NCI-H226 (cell line): ENCODE measurements at regions not wholly inside any gene's neighbourhood (a gene's known extent, or its start where the extent isn't known, plus 50 kb on each side); places are given as distances from the start of the nearest gene placed in this dataset.
"Not testable (repeated sequence)": the region's sequence is repeated elsewhere in the genome, so short reads cannot be mapped to it uniquely, and the experiment has no call there.

ENCODE experiments used
- DNase-seq: peaks from one replicate; pipeline ENCODE4 v3.0.0-alpha.2; 2015

- no peak for DNase-seq
These were observed 964.9 kb upstream of the KLHL29 start for GRCh38 chr2:22420076-22420475.

GRCh38 chr2:22442051-22442450 lies 942.9 kb upstream of the KLHL29 start:
- no peak for DNase-seq

- DNase-seq: no peak
These were observed 940.7 kb upstream of the KLHL29 start for GRCh38 chr2:22444281-22444680.

DNA sequence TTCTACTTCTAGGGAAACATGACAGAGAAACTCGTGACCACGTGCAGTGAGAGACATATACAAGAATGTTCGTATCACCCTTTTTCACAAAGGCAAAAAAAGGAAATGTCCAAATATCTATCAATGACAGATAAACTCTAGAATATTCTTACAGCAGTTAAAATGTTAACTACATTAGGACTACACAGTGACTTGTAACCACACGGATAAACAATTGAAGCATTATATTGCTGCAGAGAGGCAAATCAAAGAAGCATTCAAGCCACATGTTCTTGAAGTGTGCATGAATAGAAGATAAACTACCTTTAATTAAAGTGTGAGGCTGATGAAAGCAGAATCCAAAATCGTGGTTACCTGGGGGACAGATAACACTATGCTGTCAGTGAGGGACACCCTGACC lies 935.3 kb upstream of the KLHL29 start:
- no peak for DNase-seq

DNA sequence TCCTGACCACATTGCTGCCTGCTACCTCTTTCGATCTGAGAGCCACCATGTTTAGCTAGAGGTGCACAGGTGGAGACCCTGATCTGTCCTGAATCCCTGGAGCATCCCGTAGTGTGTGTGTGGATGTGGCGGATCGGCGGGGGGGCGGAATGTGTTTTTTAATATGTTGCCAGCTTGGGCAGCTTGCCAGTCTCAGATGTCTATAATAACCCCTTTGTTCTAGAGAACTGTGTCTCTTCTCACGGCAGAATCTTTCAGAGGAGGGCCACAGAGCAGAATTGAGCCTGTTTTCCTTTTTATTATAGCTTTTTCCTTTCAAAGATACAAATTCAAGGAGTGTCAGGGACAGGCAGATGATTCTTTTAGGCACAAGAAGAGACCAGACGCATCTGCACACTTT lies 934.1 kb upstream of the KLHL29 start:
- no peak for DNase-seq

DNA sequence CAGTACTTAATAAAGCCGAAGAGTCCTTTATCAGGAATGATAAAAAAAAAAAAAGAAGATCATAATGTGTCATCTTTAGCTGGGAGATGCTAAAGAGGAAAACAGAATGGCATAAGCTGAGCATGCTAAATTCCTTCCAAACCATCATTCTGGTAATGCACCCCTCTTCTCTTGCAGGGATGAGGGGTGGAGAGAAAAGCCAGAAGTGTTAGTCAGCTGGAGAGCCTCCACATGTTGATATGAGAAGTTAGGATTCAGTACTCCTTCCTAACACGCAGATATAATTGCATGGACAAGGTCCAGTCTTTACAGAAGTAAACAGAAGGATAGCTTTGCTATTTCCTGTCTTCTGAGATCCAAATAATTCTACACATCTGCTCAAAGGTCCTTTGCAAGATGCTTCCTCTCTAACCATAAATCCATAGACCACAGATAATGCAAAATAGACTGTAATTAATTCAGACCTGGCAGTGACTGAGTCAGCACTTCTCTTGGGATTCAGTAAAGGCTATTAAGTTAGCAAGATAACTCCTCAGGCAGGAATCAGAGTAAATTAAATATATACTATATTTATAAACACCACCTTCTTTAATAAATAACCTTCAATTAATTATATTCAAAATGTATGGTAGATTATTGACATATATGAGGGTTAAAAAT lies 930.0 kb upstream of the KLHL29 start:
- no peak for DNase-seq

- no peak for DNase-seq
These were observed 926.5 kb upstream of the KLHL29 start for GRCh38 chr2:22458440-22458839.

DNA sequence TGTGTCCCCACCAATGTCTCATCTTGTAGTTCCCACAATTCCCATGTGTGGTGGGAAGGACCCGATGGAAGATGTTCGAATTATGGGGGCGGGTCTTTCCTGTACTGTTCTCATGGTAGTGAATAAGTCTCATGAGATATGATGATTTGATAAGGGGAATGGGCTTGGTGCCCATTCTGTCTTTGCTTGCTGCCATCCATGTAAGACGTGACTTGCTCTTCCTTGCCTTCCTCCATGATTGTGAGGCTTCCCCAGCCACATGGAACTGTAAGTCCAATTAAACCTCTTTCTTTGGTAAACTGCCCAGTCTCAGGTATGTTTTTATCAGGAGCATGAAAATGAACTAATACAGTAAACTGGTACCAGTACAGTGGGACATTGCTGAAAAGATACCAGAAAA lies 909.9 kb upstream of the KLHL29 start:
- not testable (repeated sequence) for DNase-seq

GRCh38 chr2:22478329-22478728 lies 906.6 kb upstream of the KLHL29 start:
- no peak for DNase-seq

DNA sequence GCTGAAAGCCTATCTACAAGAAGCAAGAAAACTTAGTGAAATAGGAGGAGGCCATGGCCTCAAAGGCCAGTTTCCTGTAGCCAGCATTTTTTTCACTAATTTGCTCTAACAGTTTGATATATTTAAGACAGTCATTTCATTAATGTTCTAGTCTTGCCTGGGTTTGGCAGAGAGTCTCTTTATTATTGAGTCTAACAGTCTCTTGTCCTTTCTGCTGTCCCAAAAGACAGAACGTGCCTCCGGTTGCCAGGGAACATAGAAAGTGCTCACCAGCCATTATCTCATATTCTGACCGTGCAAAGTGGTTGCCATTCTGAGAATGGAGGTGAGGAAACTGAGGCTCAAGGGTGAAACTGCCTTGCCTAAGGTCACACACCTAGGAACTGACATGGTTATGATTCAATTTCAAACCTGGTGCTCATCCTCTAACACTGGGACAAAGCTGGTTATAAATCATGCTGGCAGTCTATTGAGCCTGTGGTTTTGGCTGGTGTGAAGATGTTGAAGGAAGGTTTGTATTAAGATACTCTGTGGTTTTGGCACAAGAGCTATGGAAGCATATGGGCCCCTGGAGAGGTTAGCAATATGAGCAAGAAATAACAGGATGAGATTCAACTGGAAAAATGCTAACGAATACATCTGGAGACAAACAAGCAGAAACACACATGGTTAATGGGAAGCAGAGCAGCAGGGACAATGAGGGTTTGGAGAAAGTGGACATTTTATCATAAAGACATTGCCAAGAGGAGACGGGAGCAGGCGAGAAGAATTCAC lies 903.3 kb upstream of the KLHL29 start:
- DNase-seq: no peak

GRCh38 chr2:22483036-22483435 lies 901.9 kb upstream of the KLHL29 start:
- DNase-seq: no peak

DNA sequence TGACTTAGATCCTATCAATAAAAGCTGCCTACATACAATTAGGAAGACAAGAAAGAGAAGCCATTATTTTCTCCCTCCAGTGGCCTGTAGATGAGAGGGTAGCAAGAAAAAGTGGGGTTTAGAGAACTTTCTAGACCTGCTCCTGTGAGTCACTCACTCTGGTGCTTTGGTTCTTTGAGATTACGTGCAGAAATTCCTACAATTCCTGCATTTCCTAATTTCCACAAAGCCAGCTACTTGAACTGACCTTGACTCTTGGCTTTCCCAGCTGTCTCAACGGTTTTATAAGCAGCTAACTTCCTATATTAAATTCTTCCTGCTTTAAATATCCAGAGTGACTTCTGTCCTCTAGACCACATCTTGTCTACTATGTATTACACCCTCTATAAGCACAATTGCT lies 899.5 kb upstream of the KLHL29 start:
- DNase-seq: no peak

DNA sequence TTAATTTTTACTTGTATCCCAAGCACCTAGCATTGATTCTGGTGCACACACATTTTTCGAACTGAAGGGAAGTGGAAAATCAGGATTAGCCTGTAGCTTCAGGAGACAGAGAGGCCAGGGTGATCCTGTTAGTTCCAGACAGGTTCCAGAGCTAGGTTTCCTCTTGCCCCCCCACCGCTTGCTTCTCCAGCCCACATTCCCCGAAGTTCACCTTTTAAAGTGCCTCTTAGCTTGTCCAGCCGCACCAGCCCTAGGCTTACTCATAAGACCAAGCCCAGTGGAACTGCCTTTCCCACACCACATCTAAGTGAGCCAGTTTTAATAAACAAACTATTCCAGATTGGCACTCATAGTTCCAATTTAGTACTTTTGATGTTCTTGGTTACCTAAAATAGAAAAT lies 898.6 kb upstream of the KLHL29 start:
- DNase-seq: no peak

DNA sequence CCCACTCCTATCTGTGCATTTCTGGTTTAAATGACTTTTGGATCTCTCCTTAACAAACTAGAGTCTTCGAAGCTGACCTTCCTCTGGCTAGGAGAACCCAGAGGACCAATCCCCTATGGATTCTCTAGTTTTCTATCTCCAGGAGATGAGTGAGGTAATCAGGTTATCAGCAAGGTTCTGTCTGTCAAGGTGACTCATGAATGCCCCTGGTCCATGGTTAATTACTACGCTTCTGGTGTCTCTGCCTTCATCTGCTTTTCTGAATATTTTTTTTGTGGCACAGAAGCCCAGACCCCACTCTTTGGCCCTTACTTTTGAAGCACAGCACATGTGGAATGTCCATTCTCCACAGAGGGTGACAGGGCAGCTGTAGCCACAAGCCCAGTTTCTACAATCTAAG lies 897.9 kb upstream of the KLHL29 start:
- DNase-seq: no peak

DNA sequence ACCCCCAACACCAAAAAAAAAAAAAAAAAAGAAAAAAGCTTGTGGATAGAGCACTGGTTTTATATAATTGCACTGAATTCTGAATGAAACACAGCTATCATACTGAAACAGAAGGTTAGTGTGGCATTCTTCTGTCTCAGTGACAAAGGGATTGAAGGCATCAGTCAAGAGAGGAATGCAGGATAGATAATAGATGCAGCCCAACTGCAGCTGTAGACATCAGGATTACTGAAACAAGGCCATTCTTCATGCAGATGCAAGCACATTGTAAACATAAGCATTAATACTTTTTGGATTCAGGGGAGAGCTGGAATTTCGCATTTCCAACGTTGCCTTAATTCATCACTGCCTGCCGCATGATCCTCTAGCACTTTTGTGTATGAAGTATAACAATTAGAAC lies 897.4 kb upstream of the KLHL29 start:
- DNase-seq: no peak

GRCh38 chr2:22491442-22491841 lies 893.5 kb upstream of the KLHL29 start:
- no peak for DNase-seq

DNA sequence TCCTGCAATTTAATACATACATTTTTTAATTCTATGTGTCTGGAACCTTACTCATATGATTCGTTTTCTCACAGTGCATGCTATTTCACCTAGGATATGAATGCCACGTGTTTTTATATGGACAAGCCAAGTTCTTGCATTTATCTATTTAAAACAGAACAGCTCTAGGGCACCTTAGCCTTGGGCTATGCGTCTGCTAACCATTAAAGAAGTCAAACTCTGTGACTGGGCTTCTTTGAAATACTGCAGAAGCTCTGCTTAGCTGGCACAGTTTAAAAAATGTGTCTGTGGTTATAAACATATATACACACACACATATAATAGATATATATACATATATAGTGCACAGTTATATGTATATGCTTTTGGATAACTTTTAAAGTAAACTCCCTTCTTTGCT lies 890.8 kb upstream of the KLHL29 start:
- DNase-seq: no peak

DNA sequence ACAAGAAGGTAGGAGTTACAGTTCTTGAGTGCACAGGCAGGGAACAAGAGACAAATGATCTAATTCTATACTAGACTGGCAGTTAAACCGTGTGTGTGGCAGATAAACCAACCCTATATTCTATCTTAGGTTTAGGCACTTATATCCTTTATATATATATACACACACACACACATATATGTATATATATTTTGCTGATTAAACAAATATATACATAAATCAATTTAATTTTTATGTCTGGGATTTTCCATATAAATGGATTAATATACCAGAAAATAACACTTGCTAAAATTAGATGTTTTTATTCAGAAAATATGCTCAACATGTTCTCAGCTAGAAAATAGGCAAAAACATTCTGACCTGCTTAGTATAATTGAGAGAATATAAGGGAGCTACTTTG lies 887.9 kb upstream of the KLHL29 start:
- no peak for DNase-seq

DNA sequence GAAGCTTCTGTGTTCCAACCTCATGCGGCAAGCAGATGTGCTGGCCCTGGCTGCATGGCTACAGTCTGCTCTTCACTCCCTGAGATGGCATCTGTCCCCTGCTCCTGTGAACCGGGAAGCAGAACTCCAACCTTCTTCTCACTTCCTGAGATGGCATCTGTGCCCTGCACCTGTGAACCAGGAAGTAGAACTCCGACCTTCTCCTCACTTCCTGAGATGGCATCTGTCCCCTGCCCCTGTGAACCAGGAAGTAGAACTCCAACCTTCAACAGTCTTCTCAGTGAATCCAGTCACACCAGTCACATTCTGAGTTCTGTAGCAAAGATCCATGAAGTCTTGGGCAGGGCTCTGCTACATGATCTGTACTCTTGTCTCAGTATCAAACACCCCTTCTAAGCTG lies 887.2 kb upstream of the KLHL29 start:
- DNase-seq: no peak

GRCh38 chr2:22499082-22499839 lies 885.7 kb upstream of the KLHL29 start:
- no peak for DNase-seq

GRCh38 chr2:22500555-22500935 lies 884.4 kb upstream of the KLHL29 start:
- no peak for DNase-seq

DNA sequence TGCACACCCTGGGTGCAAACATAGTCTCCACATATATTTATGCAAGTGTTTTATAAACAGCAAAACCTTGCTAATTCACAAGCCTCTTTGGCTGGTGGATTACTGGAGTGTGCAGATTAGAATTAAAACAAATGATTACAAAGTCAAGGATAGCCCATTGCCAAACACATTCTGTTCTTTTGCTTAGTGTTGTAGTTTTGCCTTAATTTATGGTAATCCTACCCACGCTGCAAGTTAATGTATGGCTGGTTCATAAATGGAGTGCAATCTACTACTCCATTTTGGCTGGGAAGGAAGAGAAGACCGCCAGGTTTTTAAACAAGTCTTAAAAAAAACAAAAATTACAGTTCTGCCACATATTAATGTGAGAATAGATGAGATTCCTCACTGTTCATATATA lies 883.1 kb upstream of the KLHL29 start:
- no peak for DNase-seq

DNA sequence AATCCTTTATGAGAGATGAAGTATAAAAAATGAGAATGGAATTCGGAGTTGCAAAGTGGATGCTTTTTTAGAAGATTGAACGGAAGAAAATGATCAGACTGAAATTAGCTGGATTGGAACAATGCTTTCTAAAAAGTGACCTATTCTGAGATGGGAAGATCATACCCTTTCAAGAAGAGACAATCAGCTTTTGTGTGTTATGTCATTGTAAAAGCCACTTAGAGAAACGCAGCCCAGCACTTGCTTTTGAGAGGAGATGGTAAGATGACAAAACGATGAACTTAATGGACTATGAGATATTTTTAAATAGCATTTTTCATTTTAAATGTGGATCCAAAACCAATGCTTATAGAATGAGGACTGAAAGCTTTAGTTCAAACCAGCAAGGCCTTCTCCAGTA lies 871.4 kb upstream of the KLHL29 start:
- no peak for DNase-seq

- DNase-seq: no peak
These were observed 867.8 kb upstream of the KLHL29 start for GRCh38 chr2:22517141-22517540.
